Ovary (tissue), 3 donors: ENCODE measurements at regions not wholly inside any gene's neighbourhood (a gene's known extent, or its start where the extent isn't known, plus 50 kb on each side); places are given as distances from the start of the nearest gene placed in this dataset.

Source experiments
- EP300 ChIP-seq: sonication (generic); formaldehyde crosslinking; IDR thresholded peaks from one replicate; pipeline ENCODE4 v1.6.1; 2017; ENCODE audit warnings: antibody characterized with exemption
- POLR2A ChIP-seq: fragments of 450-650 bp; IDR thresholded peaks from one replicate; pipeline ENCODE4 v1.6.1; 2017; ENCODE audit warnings: antibody characterized with exemption, mild to moderate bottlenecking, moderate library complexity
- TF ChIP-seq, protein P1 (sequence below), 3 donors: fragments of 450-650 bp in 2 of 3; fragments of 200-600 bp in 1 of 3; IDR thresholded peaks; one replicate each; pipeline versions ENCODE4 v1.5.1 to v1.8.0; 2016 to 2022; ENCODE audit warnings: antibody characterized with exemption in 3 of 3, mild to moderate bottlenecking in 1 of 3
- donor health status: DM: no; HTN: no; CAD: no.

DNA sequence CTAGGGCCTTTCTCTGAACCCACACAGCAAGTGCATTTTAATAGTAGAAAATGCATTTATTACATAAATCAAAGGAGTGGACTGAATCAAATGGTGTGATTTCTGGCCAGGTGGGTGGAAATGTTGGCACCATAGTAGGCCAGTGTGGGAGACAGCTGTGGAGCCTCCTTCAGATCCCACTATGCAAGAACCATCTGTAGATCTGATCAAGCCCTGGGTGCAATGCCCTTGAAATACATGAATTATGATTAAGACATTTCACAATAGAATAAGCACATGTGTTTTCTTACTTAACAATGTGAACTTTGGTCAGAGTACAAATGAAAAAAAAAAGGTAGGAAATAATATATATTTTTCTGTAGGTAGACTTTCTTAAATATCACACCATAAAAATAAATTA is 204.3 kb downstream of the PCDH7 start:
- no peak for TF ChIP-seq EP300
- TF ChIP-seq, protein P1, sequence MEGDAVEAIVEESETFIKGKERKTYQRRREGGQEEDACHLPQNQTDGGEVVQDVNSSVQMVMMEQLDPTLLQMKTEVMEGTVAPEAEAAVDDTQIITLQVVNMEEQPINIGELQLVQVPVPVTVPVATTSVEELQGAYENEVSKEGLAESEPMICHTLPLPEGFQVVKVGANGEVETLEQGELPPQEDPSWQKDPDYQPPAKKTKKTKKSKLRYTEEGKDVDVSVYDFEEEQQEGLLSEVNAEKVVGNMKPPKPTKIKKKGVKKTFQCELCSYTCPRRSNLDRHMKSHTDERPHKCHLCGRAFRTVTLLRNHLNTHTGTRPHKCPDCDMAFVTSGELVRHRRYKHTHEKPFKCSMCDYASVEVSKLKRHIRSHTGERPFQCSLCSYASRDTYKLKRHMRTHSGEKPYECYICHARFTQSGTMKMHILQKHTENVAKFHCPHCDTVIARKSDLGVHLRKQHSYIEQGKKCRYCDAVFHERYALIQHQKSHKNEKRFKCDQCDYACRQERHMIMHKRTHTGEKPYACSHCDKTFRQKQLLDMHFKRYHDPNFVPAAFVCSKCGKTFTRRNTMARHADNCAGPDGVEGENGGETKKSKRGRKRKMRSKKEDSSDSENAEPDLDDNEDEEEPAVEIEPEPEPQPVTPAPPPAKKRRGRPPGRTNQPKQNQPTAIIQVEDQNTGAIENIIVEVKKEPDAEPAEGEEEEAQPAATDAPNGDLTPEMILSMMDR (IDR thresholded peaks at IDR 0.05) = no peak
- no peak for TF ChIP-seq POLR2A
